GM13976 (cell line): ENCODE measurements at regions not wholly inside any gene's neighbourhood (a gene's known extent, or its start where the extent isn't known, plus 50 kb on each side); places are given as distances from the start of the nearest gene placed in this dataset.

Source experiments
- DNase-seq: peaks from one replicate; pipeline ENCODE4 v3.0.0; 2012; ENCODE audit warnings: low spot score
- in situ Hi-C: fragments of 300-500 bp; cut with MboI; formaldehyde crosslinking; loops from one replicate; pipeline ENCODE4 v1.12.0; 2022; ENCODE audit warnings: low sequenced_read_pairs, mixed read lengths, inconsistent platforms; ENCODE audit not compliant: unreplicated experiment
- TF ChIP-seq, protein P1 (sequence below): IDR thresholded peaks from 2 replicates; pipeline ENCODE4 v1.5.1; 2012; ENCODE audit warnings: borderline replicate concordance, mild to moderate bottlenecking; ENCODE audit not compliant: insufficient read depth; ENCODE audit errors: extremely low read depth, missing control alignments, control extremely low read depth

DNA sequence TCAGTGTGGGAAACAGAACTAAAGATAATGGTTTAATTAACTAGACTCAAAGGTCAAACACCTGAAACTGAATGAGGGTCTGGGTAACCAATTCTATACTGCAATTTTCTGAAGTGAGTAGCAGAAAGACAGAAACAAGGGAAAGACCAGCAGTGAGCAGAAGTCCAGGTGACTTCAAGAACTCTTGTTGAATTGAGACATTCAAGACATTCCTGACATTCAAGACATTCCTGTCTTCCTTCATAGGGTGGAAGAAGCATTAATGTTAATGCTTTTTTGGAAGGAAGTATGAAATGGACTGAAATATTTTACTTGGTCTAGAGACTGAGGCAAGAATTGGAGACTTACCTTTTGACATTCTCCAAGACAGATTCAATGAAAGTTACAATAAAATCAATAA, 529.9 kb upstream of the MMS22L start:
- no peak for DNase-seq
- in situ Hi-C loops, result no loop called here
- TF ChIP-seq, protein P1, sequence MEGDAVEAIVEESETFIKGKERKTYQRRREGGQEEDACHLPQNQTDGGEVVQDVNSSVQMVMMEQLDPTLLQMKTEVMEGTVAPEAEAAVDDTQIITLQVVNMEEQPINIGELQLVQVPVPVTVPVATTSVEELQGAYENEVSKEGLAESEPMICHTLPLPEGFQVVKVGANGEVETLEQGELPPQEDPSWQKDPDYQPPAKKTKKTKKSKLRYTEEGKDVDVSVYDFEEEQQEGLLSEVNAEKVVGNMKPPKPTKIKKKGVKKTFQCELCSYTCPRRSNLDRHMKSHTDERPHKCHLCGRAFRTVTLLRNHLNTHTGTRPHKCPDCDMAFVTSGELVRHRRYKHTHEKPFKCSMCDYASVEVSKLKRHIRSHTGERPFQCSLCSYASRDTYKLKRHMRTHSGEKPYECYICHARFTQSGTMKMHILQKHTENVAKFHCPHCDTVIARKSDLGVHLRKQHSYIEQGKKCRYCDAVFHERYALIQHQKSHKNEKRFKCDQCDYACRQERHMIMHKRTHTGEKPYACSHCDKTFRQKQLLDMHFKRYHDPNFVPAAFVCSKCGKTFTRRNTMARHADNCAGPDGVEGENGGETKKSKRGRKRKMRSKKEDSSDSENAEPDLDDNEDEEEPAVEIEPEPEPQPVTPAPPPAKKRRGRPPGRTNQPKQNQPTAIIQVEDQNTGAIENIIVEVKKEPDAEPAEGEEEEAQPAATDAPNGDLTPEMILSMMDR, result no peak

DNA sequence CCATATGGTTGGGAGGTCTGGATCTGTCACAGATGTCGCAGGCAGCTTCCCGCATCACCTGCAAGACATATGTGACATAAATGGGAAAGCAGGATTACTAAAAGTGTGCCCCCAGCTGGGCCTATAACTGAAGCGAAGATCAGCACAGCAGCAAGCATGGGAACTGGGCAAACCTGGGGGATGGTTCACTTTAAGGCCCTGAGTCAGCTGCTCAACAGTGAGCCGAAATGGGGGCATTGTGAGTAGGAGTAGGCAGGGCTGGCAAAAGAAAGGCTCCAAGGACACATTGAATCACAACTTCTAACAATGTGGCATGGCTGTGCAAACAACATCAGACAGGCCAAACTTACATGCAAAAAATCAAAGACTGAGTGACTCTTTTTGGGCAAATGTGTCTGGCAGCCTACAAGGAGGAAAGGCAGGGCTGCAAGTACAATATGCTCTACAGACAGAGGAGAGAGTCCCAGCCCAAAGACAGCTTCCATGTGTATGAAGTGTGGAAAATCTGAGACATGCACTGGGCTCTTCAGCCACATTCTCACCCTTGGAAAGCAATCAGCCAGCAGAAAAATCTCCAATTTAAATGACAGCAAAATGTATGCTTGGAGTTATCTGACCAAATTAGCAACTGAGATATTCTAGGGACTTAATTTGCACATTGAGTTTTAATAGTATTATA, 531.0 kb upstream of the MMS22L start:
- DNase-seq, result no peak
- TF ChIP-seq, protein P1, result no peak
- in situ Hi-C loops, result no loop called here

DNA sequence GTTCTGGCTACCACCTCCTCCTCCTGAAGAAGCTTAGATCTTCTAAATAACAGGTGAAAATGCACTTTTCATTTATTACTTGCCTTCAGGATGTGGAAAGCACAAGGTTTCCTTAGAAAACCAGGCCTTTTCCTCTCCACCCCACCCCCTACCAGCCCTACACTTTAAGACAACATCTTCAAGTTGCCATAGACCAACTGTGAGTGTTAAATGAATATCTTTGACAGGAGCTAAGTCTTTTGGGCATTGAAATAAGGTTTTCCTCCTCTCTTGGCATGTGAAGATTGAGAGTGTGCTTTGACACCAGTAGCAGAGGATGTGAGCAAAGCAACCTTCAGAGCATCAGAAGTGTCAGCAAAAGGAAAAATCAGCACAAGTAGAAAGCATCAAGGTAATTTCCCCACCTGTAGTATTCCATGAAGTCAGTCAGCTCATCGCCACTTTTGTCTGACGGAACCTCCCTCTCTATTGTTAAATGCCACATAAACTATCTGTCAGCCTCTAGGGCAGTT, 532.3 kb upstream of the MMS22L start:
- TF ChIP-seq, protein P1, result no peak
- DNase-seq, result no peak
- in situ Hi-C loops, result no loop called here

DNA sequence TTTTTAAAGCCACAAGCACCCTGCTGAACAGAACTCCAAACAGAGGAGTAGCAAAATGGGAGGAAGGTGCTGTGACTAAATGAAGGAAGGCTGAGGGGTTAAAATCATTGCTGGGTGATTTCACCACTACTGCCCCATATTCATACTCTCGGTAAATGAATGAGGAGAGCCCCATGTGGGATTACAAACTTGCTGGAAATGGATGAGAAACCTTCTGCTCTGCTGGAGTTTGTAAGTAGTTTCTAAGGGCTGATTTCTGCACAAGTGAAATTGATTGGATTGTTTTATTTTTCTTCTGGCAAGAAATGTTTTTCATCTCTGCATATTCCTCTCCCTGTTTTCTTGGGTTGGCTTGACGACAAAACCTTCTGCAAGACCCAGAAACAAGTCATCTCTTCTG, 533.5 kb upstream of the MMS22L start:
- no peak for DNase-seq
- TF ChIP-seq, protein P1, result no peak
- in situ Hi-C loops, result no loop called here

DNA sequence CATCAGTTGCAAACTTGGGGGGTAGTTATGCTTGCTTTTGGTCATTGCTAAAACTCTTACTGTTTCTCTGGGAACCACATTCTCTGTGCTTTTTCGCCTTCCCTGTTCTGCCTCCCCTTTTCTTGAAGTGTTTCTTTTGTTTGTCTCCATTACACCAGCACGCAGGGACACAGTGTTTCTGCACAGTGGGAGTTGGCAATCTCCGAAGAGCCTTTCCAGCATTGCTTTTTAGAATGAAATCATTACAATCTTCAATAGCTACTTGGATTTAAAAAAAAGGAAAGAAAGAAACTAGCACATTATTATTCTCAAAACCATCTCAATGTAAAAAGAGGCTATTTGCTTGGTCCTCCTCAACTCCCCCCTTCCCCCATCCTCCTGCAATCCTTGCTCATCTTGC, 536.7 kb upstream of the MMS22L start:
- in situ Hi-C loops, result no loop called here
- DNase-seq, result no peak

DNA sequence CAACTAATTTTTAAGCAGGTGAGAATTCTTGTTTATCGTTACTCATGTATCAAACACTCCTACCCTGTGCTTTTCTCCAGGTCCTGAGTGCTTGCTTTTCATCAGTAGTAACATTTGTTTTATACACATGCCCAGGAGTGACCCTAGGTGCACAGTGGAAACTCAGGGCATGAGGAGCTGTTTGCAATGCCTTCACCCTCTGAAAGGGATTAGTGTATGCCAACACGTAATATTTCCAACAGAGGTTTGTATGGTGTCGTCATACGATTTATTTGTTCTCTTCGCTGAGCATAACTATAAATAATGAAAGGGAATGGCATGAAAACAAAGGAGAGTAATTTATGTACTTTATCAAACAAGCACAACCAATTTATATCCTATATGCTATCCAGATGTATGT, 537.4 kb upstream of the MMS22L start:
- TF ChIP-seq, protein P1, result no peak
- DNase-seq, result no peak
- in situ Hi-C loops, result no loop called here

More for the DNA sequence above, 536.7 kb upstream of the MMS22L start:
- TF ChIP-seq, protein P1, result no peak
